OCI-LY7 (cell line): ENCODE measurements at regions not wholly inside any gene's neighbourhood (a gene's known extent, or its start where the extent isn't known, plus 50 kb on each side); places are given as distances from the start of the nearest gene placed in this dataset.

Experiments used
- EZH2phosphoT487 ChIP-seq: fragments of 200-600 bp; sonication (generic); IDR thresholded peaks from 2 replicates; pipeline ENCODE4 v1.6.1; 2018; ENCODE audit warnings: low read depth, borderline replicate concordance, mild to moderate bottlenecking, mixed run types, antibody characterized with exemption, low read length, moderate library complexity, mixed read lengths
- TF ChIP-seq, protein P1 (sequence below): fragments of 200-600 bp; sonication (generic); conservative IDR thresholded peaks from 2 replicates; pipeline ENCODE4 v1.5.1; 2014; ENCODE audit warnings: mild to moderate bottlenecking, antibody characterized with exemption, low read length, moderate library complexity, mixed read lengths

DNA sequence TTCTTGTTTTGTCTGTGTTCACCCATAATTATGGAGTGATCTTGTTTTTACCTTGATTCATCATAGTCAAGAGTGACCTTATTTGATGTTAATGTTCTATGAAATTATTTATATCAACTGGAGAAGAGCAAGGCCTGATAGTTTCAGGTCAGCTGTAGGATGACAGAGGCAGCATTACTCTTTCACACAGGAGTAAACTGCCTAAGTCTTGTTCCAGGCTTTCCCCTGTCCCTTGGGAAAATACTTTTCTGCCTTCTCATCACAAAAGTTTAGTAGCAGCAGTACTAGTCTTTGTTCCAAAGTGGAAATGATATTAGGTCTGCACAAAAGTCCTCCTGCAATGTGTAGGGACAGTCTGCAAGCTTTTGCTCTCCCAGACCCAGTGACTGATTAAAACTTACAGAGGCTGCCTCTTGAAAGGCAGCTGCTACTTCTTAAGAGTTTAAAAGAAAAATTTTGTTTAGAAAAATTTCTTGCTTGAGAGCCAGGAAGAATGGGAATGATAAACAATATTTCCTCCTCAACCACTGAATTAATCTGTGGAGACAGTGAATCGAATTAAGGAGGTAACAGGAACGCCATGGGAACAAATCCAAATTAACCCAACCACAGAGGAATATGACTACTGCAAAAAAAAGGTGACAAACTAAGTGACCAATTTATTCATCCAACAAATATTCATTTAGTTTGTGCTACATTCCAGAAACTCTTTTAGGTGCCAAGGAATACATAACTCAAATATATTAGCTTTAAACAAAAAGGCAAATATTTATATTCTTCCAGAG, 991.4 kb upstream of the PABPC4L start:
- TF ChIP-seq, protein P1, sequence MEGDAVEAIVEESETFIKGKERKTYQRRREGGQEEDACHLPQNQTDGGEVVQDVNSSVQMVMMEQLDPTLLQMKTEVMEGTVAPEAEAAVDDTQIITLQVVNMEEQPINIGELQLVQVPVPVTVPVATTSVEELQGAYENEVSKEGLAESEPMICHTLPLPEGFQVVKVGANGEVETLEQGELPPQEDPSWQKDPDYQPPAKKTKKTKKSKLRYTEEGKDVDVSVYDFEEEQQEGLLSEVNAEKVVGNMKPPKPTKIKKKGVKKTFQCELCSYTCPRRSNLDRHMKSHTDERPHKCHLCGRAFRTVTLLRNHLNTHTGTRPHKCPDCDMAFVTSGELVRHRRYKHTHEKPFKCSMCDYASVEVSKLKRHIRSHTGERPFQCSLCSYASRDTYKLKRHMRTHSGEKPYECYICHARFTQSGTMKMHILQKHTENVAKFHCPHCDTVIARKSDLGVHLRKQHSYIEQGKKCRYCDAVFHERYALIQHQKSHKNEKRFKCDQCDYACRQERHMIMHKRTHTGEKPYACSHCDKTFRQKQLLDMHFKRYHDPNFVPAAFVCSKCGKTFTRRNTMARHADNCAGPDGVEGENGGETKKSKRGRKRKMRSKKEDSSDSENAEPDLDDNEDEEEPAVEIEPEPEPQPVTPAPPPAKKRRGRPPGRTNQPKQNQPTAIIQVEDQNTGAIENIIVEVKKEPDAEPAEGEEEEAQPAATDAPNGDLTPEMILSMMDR: no peak
- TF ChIP-seq EZH2phosphoT487: no peak
